WTC11 (cell line): ENCODE measurements at regions not wholly inside any gene's neighbourhood (a gene's known extent, or its start where the extent isn't known, plus 50 kb on each side); places are given as distances from the start of the nearest gene placed in this dataset.
"Not testable (repeated sequence)": the region's sequence is repeated elsewhere in the genome, so short reads cannot be mapped to it uniquely, and the experiment has no call there.

ENCODE experiments used
- ATAC-seq: fragments of 200-7000 bp; cut with Tn5 transposase; 2 replicates; pipeline ENCODE4 v1.10.0; 2021; ENCODE audit warnings: mild to moderate bottlenecking, moderate library complexity
- CTCF ChIA-PET: fragments of 300-600 bp; sonication (Branson Sonifier 250); formaldehyde crosslinking; loops from one replicate; lab custom pipeline; 2021; ENCODE audit warnings: antibody characterized with exemption; lab: Charles Lee
- POLR2A ChIA-PET: fragments of 350-600 bp; sonication (Branson Sonifier 250); formaldehyde crosslinking; loops from one replicate; lab custom pipeline; 2021; ENCODE audit warnings: antibody characterized with exemption; lab: Charles Lee
- DNase-seq: peaks from one replicate; pipeline ENCODE4 v3.0.0; 2021; ENCODE audit warnings: low spot score
- H3K27ac Mint-ChIP-seq: 2 replicates; pipeline ENCODE4 v1.8.0; 2021; ENCODE audit warnings: mixed read lengths
- H3K27me3 Mint-ChIP-seq: 2 replicates; pipeline ENCODE4 v1.8.0; 2021; ENCODE audit warnings: low read depth, mild to moderate bottlenecking, moderate library complexity, mixed read lengths
- H3K36me3 Mint-ChIP-seq: 2 replicates; pipeline ENCODE4 v1.8.0; 2021; ENCODE audit warnings: mixed read lengths
- H3K4me1 Mint-ChIP-seq: 2 replicates; pipeline ENCODE4 v1.8.0; 2022; ENCODE audit warnings: mixed read lengths
- H3K4me3 Mint-ChIP-seq: 2 replicates; pipeline ENCODE4 v1.8.0; 2021; ENCODE audit warnings: mild to moderate bottlenecking, moderate library complexity, mixed read lengths
- H3K9me3 Mint-ChIP-seq: 2 replicates; pipeline ENCODE4 v1.8.0; 2021; ENCODE audit warnings: mixed read lengths
- CBFB ChIP-seq: sonication (generic); formaldehyde crosslinking; IDR thresholded peaks from 2 replicates; pipeline ENCODE4 v1.8.1; 2022; ENCODE audit warnings: mild to moderate bottlenecking, low read depth, missing genetic modification reagents
- FOXJ3 ChIP-seq: sonication (generic); formaldehyde crosslinking; IDR thresholded peaks from 2 replicates; pipeline ENCODE4 v1.9.0; 2021; ENCODE audit warnings: missing genetic modification reagents, mild to moderate bottlenecking, borderline replicate concordance
- NR2C2 ChIP-seq: sonication (generic); formaldehyde crosslinking; IDR thresholded peaks from 2 replicates; pipeline ENCODE4 v1.8.0; 2022; ENCODE audit warnings: mild to moderate bottlenecking, missing genetic modification reagents
- OVOL2 ChIP-seq: fragments of 250-450 bp; sonication (Bioruptor Pico); IDR thresholded peaks from 2 replicates; pipeline ENCODE4 v1.9.0; 2021; ENCODE audit warnings: mild to moderate bottlenecking, borderline replicate concordance
- RELA ChIP-seq: sonication (generic); formaldehyde crosslinking; IDR thresholded peaks from 2 replicates; pipeline ENCODE4 v1.8.1; 2022; ENCODE audit warnings: missing genetic modification reagents, mild to moderate bottlenecking, borderline replicate concordance
- SMAD3 ChIP-seq: sonication (generic); formaldehyde crosslinking; IDR thresholded peaks from 2 replicates; pipeline ENCODE4 v1.8.0; 2022; ENCODE audit warnings: missing genetic modification reagents, mild to moderate bottlenecking, borderline replicate concordance
- SOX15 ChIP-seq: fragments of 250-450 bp; sonication (Bioruptor Pico); IDR thresholded peaks from 2 replicates; pipeline ENCODE4 v1.9.0; 2021; ENCODE audit warnings: mild to moderate bottlenecking
- TEAD1 ChIP-seq: sonication (generic); formaldehyde crosslinking; IDR thresholded peaks from 2 replicates; pipeline ENCODE4 v1.8.0; 2022; ENCODE audit warnings: mild to moderate bottlenecking, missing genetic modification reagents
- ZNF423 ChIP-seq: fragments of 250-450 bp; sonication (Bioruptor Pico); IDR thresholded peaks from 2 replicates; pipeline ENCODE4 v2.1.2; 2022; ENCODE audit warnings: mild to moderate bottlenecking, moderate library complexity
- TF ChIP-seq, protein P1 (sequence below): fragments of 250-450 bp; sonication (Bioruptor Pico); IDR thresholded peaks from 2 replicates; pipeline ENCODE4 v1.9.0; 2021; ENCODE audit warnings: moderate library complexity, mild to moderate bottlenecking, inconsistent platforms, borderline replicate concordance
- TF ChIP-seq, protein P2 (sequence below): sonication (generic); formaldehyde crosslinking; IDR thresholded peaks from 2 replicates; pipeline ENCODE4 v1.8.0; 2023; ENCODE audit warnings: missing genetic modification reagents, mild to moderate bottlenecking, borderline replicate concordance
- TF ChIP-seq, protein P3 (sequence below): sonication (generic); formaldehyde crosslinking; IDR thresholded peaks from 2 replicates; pipeline ENCODE4 v1.8.1; 2023; ENCODE audit warnings: mild to moderate bottlenecking, missing genetic modification reagents, moderate library complexity
- TF ChIP-seq, protein P4 (sequence below): sonication (generic); formaldehyde crosslinking; IDR thresholded peaks from 2 replicates; pipeline ENCODE4 v1.8.1; 2022; ENCODE audit warnings: missing genetic modification reagents, borderline replicate concordance
- TF ChIP-seq, protein P5 (sequence below): sonication (generic); formaldehyde crosslinking; IDR thresholded peaks from 2 replicates; pipeline ENCODE4 v1.8.1; 2022; ENCODE audit warnings: mild to moderate bottlenecking, missing genetic modification reagents, moderate library complexity, borderline replicate concordance
- TF ChIP-seq, protein P6 (sequence below): sonication (generic); formaldehyde crosslinking; IDR thresholded peaks from 2 replicates; pipeline ENCODE4 v1.8.0; 2022; ENCODE audit warnings: mild to moderate bottlenecking, missing genetic modification reagents

DNA sequence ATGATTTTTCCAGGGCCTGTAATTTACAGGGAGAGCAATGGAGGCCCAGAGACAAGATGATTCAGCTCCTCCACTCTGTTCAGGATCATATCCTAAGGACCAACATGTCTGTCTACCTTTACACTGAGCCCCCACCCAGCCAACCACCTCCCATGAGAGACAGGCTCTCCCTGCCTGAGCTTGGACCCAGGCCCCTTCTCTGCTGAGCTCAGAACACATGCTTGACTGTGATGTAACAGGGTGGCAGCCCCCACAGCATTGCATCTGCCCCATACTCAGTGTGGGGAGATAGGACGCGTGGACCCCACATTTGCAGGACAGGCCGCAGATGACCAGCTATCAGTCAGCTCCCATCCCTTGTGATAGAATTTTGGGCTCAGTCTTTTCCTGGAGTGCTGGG is 313.9 kb downstream of the ADGRD1 start:
- no peaks in the 10 kb centered on the region for H3K4me1 Mint-ChIP-seq
- CTCF ChIA-PET, result interaction anchor here (1.3 to 1.4 kb wide), 2 partner anchors 108 to 134 kb away, joined by 3 read pairs; no protein-coding TSS in a partner anchor
- H3K4me3 Mint-ChIP-seq, result no peak overlapping the region
- ATAC-seq (no peak), DNase-seq (no peak)
- POLR2A ChIA-PET, result no interaction called here
- H3K27ac Mint-ChIP-seq, result no peak overlapping the region
- peaks cover 2% of the 10 kb centered on the region for H3K27me3 Mint-ChIP-seq
- TF ChIP-seq, protein P1, sequence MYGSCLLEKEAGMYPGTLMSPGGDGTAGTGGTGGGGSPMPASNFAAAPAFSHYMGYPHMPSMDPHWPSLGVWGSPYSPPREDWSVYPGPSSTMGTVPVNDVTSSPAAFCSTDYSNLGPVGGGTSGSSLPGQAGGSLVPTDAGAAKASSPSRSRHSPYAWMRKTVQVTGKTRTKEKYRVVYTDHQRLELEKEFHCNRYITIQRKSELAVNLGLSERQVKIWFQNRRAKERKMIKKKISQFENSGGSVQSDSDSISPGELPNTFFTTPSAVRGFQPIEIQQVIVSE (CRISPR knock-in tag), result no peak
- TF ChIP-seq, protein P2, sequence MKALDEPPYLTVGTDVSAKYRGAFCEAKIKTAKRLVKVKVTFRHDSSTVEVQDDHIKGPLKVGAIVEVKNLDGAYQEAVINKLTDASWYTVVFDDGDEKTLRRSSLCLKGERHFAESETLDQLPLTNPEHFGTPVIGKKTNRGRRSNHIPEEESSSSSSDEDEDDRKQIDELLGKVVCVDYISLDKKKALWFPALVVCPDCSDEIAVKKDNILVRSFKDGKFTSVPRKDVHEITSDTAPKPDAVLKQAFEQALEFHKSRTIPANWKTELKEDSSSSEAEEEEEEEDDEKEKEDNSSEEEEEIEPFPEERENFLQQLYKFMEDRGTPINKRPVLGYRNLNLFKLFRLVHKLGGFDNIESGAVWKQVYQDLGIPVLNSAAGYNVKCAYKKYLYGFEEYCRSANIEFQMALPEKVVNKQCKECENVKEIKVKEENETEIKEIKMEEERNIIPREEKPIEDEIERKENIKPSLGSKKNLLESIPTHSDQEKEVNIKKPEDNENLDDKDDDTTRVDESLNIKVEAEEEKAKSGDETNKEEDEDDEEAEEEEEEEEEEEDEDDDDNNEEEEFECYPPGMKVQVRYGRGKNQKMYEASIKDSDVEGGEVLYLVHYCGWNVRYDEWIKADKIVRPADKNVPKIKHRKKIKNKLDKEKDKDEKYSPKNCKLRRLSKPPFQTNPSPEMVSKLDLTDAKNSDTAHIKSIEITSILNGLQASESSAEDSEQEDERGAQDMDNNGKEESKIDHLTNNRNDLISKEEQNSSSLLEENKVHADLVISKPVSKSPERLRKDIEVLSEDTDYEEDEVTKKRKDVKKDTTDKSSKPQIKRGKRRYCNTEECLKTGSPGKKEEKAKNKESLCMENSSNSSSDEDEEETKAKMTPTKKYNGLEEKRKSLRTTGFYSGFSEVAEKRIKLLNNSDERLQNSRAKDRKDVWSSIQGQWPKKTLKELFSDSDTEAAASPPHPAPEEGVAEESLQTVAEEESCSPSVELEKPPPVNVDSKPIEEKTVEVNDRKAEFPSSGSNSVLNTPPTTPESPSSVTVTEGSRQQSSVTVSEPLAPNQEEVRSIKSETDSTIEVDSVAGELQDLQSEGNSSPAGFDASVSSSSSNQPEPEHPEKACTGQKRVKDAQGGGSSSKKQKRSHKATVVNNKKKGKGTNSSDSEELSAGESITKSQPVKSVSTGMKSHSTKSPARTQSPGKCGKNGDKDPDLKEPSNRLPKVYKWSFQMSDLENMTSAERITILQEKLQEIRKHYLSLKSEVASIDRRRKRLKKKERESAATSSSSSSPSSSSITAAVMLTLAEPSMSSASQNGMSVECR (CRISPR knock-in tag), result no peak
- no peak for TF ChIP-seq TEAD1
- no peaks in the 10 kb centered on the region for H3K9me3 Mint-ChIP-seq
- H3K36me3 Mint-ChIP-seq, result no peaks in the 10 kb centered on the region

DNA sequence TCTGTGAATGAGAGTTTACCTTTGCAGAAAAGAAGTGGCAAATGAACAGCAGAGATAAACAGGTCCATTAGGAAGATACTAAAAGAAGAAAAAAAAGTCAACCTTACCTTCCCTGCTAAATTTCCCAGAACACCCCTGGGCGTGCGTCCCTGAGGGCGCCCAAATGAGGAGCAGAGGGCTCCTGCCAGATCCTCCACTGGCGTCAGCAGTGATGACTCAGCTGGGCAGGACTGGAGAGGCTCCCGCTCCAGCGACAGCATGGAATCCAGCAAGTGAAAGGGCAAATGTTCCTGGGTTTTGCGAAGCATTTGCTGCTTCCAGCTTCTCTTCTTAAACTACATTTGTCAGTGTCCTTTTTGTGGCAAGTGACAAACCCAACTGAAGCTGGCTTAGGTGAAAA is 314.4 kb downstream of the ADGRD1 start:
- H3K9me3 Mint-ChIP-seq, H3K4me3 Mint-ChIP-seq, ATAC-seq, H3K4me1 Mint-ChIP-seq, POLR2A ChIA-PET, H3K27me3 Mint-ChIP-seq, H3K36me3 Mint-ChIP-seq, DNase-seq, H3K27ac Mint-ChIP-seq: not testable (repeated sequence)
- CTCF ChIA-PET, result interaction anchor here (1.3 to 1.4 kb wide), 2 partner anchors 109 to 134 kb away, joined by 3 read pairs; no protein-coding TSS in a partner anchor

DNA sequence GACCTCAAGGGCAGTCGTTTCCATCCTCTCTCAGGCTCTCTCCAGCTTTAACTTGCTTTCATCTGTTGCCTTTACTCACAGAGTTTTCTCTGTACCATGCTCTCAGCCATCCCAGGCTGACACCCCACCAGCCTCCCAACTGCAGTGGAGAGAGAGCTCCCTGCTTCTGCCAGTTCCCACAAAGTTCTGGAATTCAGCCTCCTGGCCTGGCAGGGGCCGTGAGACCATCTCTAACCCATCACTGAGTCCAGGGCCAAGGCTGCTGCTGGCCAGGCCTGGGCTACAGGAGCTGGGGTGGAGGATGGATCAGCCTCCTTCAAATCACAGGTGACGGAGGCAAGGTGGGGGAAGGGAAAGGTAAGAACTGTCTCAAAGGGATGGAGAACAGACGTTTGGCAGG is 314.9 kb downstream of the ADGRD1 start:
- H3K27ac Mint-ChIP-seq, H3K9me3 Mint-ChIP-seq, H3K27me3 Mint-ChIP-seq, DNase-seq, H3K36me3 Mint-ChIP-seq, ATAC-seq, H3K4me1 Mint-ChIP-seq, POLR2A ChIA-PET, H3K4me3 Mint-ChIP-seq: not testable (repeated sequence)
- CTCF ChIA-PET, result interaction anchor here (1.4 kb wide), 1 partner anchor 133 kb away, joined by 3 read pairs; no protein-coding TSS in a partner anchor

DNA sequence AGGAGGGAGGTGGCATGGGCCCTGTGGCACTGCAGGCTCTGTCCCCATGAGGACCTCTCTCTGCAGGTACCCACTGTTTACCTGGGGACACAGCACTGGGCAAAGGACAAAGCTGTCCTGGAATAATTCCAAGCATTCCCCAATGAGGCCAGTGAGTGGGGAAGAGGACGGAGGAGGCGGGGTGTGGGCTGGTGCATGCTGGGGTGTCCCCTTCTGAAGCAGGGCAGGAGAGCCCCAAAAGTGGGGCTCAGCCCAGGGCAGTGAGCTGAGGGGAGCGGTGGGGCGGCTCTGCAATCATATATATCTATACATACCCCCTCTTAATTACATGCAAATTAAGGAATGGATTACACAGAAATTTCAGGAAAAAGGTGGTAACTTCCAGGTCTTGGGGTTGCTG is 315.8 kb downstream of the ADGRD1 start:
- Mint-ChIP-seq H3K27me3 (peaks cover 2% of the 10 kb centered on the region), H3K4me1 (no peaks in the 10 kb centered on the region)
- POLR2A ChIA-PET, result no interaction called here

DNA sequence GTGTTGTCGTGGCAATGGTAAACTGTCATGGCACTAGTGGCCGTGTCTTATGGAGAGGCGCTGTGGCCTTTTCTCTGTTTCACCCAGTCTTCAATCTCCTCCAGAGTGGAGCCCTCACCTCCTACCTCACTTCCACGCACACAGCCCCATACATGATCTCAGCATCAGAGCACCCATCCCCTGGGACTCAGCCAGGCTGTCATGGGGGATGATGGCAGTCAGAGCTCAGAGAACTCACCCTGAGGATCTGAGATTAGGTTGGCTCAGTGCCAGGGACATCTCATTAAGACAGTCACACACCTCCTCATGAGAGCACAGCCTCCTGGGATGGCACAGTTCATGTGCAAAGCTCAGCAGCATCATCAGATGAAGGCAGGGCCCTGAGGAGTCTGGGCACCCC is 316.3 kb downstream of the ADGRD1 start:
- H3K9me3 Mint-ChIP-seq, CTCF ChIA-PET, H3K27me3 Mint-ChIP-seq, H3K4me1 Mint-ChIP-seq, H3K4me3 Mint-ChIP-seq, ATAC-seq, H3K27ac Mint-ChIP-seq, DNase-seq, H3K36me3 Mint-ChIP-seq, POLR2A ChIA-PET: not testable (repeated sequence)

More for the DNA sequence above, 315.8 kb downstream of the ADGRD1 start:
- no peak for ATAC-seq
- Mint-ChIP-seq H3K27ac (no peak overlapping the region), H3K36me3 (no peaks in the 10 kb centered on the region), H3K9me3 (no peaks in the 10 kb centered on the region), H3K4me3 (no peak overlapping the region)
- TF ChIP-seq NR2C2 (CRISPR knock-in tag), result no peak
- no peak for TF ChIP-seq ZNF423
- no peak for TF ChIP-seq SMAD3 (CRISPR knock-in tag)
- TF ChIP-seq, protein P3, sequence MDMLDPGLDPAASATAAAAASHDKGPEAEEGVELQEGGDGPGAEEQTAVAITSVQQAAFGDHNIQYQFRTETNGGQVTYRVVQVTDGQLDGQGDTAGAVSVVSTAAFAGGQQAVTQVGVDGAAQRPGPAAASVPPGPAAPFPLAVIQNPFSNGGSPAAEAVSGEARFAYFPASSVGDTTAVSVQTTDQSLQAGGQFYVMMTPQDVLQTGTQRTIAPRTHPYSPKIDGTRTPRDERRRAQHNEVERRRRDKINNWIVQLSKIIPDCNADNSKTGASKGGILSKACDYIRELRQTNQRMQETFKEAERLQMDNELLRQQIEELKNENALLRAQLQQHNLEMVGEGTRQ (CRISPR knock-in tag), result no peak
- no peak for TF ChIP-seq CBFB (CRISPR knock-in tag)
- TF ChIP-seq, protein P4, sequence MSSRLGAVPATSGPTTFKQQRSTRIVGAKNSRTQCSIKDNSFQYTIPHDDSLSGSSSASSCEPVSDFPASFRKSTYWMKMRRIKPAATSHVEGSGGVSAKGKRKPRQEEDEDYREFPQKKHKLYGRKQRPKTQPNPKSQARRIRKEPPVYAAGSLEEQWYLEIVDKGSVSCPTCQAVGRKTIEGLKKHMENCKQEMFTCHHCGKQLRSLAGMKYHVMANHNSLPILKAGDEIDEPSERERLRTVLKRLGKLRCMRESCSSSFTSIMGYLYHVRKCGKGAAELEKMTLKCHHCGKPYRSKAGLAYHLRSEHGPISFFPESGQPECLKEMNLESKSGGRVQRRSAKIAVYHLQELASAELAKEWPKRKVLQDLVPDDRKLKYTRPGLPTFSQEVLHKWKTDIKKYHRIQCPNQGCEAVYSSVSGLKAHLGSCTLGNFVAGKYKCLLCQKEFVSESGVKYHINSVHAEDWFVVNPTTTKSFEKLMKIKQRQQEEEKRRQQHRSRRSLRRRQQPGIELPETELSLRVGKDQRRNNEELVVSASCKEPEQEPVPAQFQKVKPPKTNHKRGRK (CRISPR knock-in tag), result no peak
- TF ChIP-seq, protein P5, sequence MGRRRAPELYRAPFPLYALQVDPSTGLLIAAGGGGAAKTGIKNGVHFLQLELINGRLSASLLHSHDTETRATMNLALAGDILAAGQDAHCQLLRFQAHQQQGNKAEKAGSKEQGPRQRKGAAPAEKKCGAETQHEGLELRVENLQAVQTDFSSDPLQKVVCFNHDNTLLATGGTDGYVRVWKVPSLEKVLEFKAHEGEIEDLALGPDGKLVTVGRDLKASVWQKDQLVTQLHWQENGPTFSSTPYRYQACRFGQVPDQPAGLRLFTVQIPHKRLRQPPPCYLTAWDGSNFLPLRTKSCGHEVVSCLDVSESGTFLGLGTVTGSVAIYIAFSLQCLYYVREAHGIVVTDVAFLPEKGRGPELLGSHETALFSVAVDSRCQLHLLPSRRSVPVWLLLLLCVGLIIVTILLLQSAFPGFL (CRISPR knock-in tag), result no peak
- TF ChIP-seq SOX15, result no peak
- TF ChIP-seq OVOL2 (CRISPR knock-in tag), result no peak
- no peak for TF ChIP-seq FOXJ3
- TF ChIP-seq, protein P6, sequence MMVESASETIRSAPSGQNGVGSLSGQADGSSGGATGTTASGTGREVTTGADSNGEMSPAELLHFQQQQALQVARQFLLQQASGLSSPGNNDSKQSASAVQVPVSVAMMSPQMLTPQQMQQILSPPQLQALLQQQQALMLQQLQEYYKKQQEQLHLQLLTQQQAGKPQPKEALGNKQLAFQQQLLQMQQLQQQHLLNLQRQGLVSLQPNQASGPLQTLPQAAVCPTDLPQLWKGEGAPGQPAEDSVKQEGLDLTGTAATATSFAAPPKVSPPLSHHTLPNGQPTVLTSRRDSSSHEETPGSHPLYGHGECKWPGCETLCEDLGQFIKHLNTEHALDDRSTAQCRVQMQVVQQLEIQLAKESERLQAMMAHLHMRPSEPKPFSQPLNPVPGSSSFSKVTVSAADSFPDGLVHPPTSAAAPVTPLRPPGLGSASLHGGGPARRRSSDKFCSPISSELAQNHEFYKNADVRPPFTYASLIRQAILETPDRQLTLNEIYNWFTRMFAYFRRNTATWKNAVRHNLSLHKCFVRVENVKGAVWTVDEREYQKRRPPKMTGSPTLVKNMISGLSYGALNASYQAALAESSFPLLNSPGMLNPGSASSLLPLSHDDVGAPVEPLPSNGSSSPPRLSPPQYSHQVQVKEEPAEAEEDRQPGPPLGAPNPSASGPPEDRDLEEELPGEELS (CRISPR knock-in tag), result no peak
- no peak for TF ChIP-seq RELA (CRISPR knock-in tag)
- no peak for DNase-seq
- CTCF ChIA-PET, result no interaction called here
